ENCODE measurements at regions not wholly inside any gene's neighbourhood (a gene's known extent, or its start where the extent isn't known, plus 50 kb on each side); places are given as distances from the start of the nearest gene placed in this dataset.
A peak's percentile ranks its signal among the peaks of the same experiment; 100 is the strongest.

DNA sequence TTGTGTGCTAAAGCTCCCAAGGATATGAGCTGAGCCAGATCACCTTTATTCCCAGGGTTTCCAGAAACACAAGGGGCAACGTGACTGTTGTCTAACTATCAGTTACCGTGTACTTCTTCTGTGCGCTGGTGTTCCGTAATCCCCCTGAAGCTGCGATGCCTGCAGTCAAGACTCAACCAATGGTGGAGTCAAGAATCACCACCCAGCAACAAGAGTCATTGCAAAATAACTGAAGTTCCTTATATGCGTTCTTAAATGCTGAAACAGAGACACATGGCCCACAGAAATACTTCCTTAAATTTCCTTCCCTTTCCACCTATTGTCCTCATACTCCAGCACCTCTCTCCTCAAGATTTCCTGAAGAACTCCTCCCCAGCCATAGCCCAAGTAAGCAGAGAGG is 200.2 kb downstream of the KATNAL1 start:
- CTCF ChIA-PET = interaction anchor here (1.4 kb wide), 1 partner anchor 336 kb away, joined by 3 read pairs; no protein-coding TSS in a partner anchor

GRCh38 chr13:30105381-30105780 is 202.0 kb downstream of the KATNAL1 start:
- 78% methylated on average over 4 of the region's 8 CpGs for WGBS (ENCODE audit: insufficient coverage)
- H3K9me3 Mint-ChIP-seq (ENCODE audit: insufficient read depth) = peaks cover 3% of the 10 kb centered on the region
- H3K4me3 Mint-ChIP-seq = no peak overlapping the region
- ATAC-seq (ENCODE audit: low read depth) = no peak
- Histone ChIP-seq H3K4me3 (ENCODE audit: control extremely low read depth in 1 of 5, extremely low read depth in 1 of 5, insufficient read depth in 1 of 5, low read depth in 2 of 5, low read length in 4 of 5) (no peak overlapping the region), H3K36me3 (replicated peaks in 1 of 2; ENCODE audit: control extremely low read depth in 1 of 2, control insufficient read depth in 1 of 2, extremely low read depth in 1 of 2, insufficient read depth in 2 of 2, low read length in 1 of 2) (no peaks in the 10 kb centered on the region), H3K9ac (ENCODE audit: low read length) (no peak overlapping the region), H3K27ac (ENCODE audit: low read length in 2 of 2) (no peak overlapping the region), H3K4me1 (ENCODE audit: control insufficient read depth in 2 of 2, insufficient read depth in 2 of 2, low read length in 2 of 2) (no peaks in the 10 kb centered on the region), H3K79me2 (ENCODE audit: control insufficient read depth, insufficient read depth, low read length) (no peaks in the 10 kb centered on the region), H2AFZ (ENCODE audit: insufficient read depth, low read depth, low read length, poor library complexity, severe bottlenecking) (no peak overlapping the region), H3K9me3 (ENCODE audit: control extremely low read depth in 1 of 3, control insufficient read depth in 2 of 3, insufficient read depth in 1 of 3, low read length in 2 of 3) (peaks cover 0 to 3% (median 0%) of the 10 kb centered on the region in 3 donors), H3K27me3 (replicated peaks in 1 of 4; ENCODE audit: control extremely low read depth in 1 of 4, control insufficient read depth in 3 of 4, insufficient read depth in 4 of 4, low read length in 3 of 4) (no peaks in the 10 kb centered on the region), H3K4me2 (replicated peaks; ENCODE audit: low read depth, low read length, poor library complexity, severe bottlenecking) (no peak overlapping the region), H4K20me1 (ENCODE audit: control insufficient read depth, insufficient read depth, low read length, poor library complexity, severe bottlenecking) (no peaks in the 10 kb centered on the region)
- ChIA-PET POLR2A (no interaction called here), CTCF (interaction anchor here (1.7 to 3.5 kb wide), 2 partner anchors 8 to 334 kb away, joined by 6 to 22 read pairs; no protein-coding TSS in a partner anchor)
- TF ChIP-seq, protein P1, sequence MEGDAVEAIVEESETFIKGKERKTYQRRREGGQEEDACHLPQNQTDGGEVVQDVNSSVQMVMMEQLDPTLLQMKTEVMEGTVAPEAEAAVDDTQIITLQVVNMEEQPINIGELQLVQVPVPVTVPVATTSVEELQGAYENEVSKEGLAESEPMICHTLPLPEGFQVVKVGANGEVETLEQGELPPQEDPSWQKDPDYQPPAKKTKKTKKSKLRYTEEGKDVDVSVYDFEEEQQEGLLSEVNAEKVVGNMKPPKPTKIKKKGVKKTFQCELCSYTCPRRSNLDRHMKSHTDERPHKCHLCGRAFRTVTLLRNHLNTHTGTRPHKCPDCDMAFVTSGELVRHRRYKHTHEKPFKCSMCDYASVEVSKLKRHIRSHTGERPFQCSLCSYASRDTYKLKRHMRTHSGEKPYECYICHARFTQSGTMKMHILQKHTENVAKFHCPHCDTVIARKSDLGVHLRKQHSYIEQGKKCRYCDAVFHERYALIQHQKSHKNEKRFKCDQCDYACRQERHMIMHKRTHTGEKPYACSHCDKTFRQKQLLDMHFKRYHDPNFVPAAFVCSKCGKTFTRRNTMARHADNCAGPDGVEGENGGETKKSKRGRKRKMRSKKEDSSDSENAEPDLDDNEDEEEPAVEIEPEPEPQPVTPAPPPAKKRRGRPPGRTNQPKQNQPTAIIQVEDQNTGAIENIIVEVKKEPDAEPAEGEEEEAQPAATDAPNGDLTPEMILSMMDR (IDR thresholded peaks at IDR 0.05) = no peak
- TF ChIP-seq EZH2 (IDR thresholded peaks at IDR 0.05; ENCODE audit: borderline replicate concordance, insufficient read depth, low read depth, low read length, poor library complexity, severe bottlenecking) = no peak
- H3K4me1 Mint-ChIP-seq = peaks cover 6% of the 10 kb centered on the region
- H3K27ac Mint-ChIP-seq = no peak overlapping the region
- DNase-seq = no peak
- intact Hi-C loops (cut with micrococcal nuclease) = no loop called here
- H3K27me3 Mint-ChIP-seq = no peaks in the 10 kb centered on the region

More for the DNA sequence above, 200.2 kb downstream of the KATNAL1 start:
- ATAC-seq (ENCODE audit: low read depth) (no peak), DNase-seq (no peak)
- H3K4me1 ChIP-seq (ENCODE audit: control insufficient read depth in 2 of 2, insufficient read depth in 2 of 2, low read length in 2 of 2) = no peaks in the 10 kb centered on the region
- H3K36me3 ChIP-seq (replicated peaks in 1 of 2; ENCODE audit: control extremely low read depth in 1 of 2, control insufficient read depth in 1 of 2, extremely low read depth in 1 of 2, insufficient read depth in 2 of 2, low read length in 1 of 2) = no peaks in the 10 kb centered on the region
- H4K20me1 ChIP-seq (ENCODE audit: control insufficient read depth, insufficient read depth, low read length, poor library complexity, severe bottlenecking) = no peaks in the 10 kb centered on the region
- WGBS (ENCODE audit: insufficient coverage) = 86% methylated on average over 6 of the region's 6 CpGs
- Mint-ChIP-seq H3K4me1 (peaks cover 6% of the 10 kb centered on the region), H3K27me3 (no peaks in the 10 kb centered on the region), H3K9me3 (ENCODE audit: insufficient read depth) (peaks cover 3% of the 10 kb centered on the region), H3K27ac (peak overlapping the region; percentile 62), H3K4me3 (no peak overlapping the region)
- no peak overlapping the region for H3K27ac ChIP-seq (ENCODE audit: low read length in 2 of 2)
- H3K27me3 ChIP-seq (replicated peaks in 1 of 4; ENCODE audit: control extremely low read depth in 1 of 4, control insufficient read depth in 3 of 4, insufficient read depth in 4 of 4, low read length in 3 of 4) = no peaks in the 10 kb centered on the region
- H3K9ac ChIP-seq (ENCODE audit: low read length) = no peak overlapping the region
- POLR2A ChIA-PET = no interaction called here
- no peak overlapping the region for H2AFZ ChIP-seq (ENCODE audit: insufficient read depth, low read depth, low read length, poor library complexity, severe bottlenecking)
- intact Hi-C loops (cut with micrococcal nuclease) = no loop called here
- TF ChIP-seq, protein P1 (IDR thresholded peaks at IDR 0.05) = no peak
- TF ChIP-seq EZH2 (IDR thresholded peaks at IDR 0.05; ENCODE audit: borderline replicate concordance, insufficient read depth, low read depth, low read length, poor library complexity, severe bottlenecking) = no peak
- peaks cover 0 to 3% (median 0%) of the 10 kb centered on the region in 3 donors for H3K9me3 ChIP-seq (ENCODE audit: control extremely low read depth in 1 of 3, control insufficient read depth in 2 of 3, insufficient read depth in 1 of 3, low read length in 2 of 3)
- no peak overlapping the region for H3K4me3 ChIP-seq (ENCODE audit: control extremely low read depth in 1 of 5, extremely low read depth in 1 of 5, insufficient read depth in 1 of 5, low read depth in 2 of 5, low read length in 4 of 5)
- no peaks in the 10 kb centered on the region for H3K79me2 ChIP-seq (ENCODE audit: control insufficient read depth, insufficient read depth, low read length)
- no peak overlapping the region for H3K4me2 ChIP-seq (replicated peaks; ENCODE audit: low read depth, low read length, poor library complexity, severe bottlenecking)

Data from B cell (primary cell).